Natural killer cell (primary cell): ENCODE measurements at regions not wholly inside any gene's neighbourhood (a gene's known extent, or its start where the extent isn't known, plus 50 kb on each side); places are given as distances from the start of the nearest gene placed in this dataset.

ENCODE experiments used
- ATAC-seq, 3 donors: fragments of 150-1000 bp in 2 of 3; fragments of 200-7000 bp in 1 of 3; cut with Tn5 transposase; 1 replicate in 1 of 3; 2 replicates in 2 of 3; pipeline ENCODE4 v1.10.0; 2021; ENCODE audit warnings: mild to moderate bottlenecking in 2 of 3, moderate library complexity in 2 of 3
- DNase-seq, 2 donors: peaks; one replicate each; pipeline versions ENCODE4 v3.0.0 to v3.0.0-alpha.2; 2013 to 2021; ENCODE audit warnings: mixed read lengths in 1 of 2
- H3K27ac ChIP-seq: one replicate; pipeline ENCODE4 v1.5.1; 2013; ENCODE audit warnings: mild to moderate bottlenecking, low read length
- H3K27me3 ChIP-seq: one replicate; pipeline ENCODE4 v1.6.1; 2013; ENCODE audit warnings: low read length; ENCODE audit not compliant: control insufficient read depth, insufficient read depth
- H3K36me3 ChIP-seq: one replicate; pipeline ENCODE4 v1.6.1; 2013; ENCODE audit warnings: low read length; ENCODE audit not compliant: control insufficient read depth, insufficient read depth
- H3K4me1 ChIP-seq: one replicate; pipeline ENCODE4 v1.6.1; 2013; ENCODE audit warnings: low read length; ENCODE audit not compliant: control insufficient read depth, insufficient read depth
- H3K4me3 ChIP-seq: one replicate; pipeline ENCODE4 v1.5.1; 2013; ENCODE audit warnings: low read length
- H3K9me3 ChIP-seq: one replicate; pipeline ENCODE4 v1.6.1; 2013; ENCODE audit warnings: low read length; ENCODE audit not compliant: control insufficient read depth, insufficient read depth
- H3K27ac Mint-ChIP-seq, 2 donors: one replicate each; pipeline ENCODE4 v1.8.0; 2022; ENCODE audit warnings: mild to moderate bottlenecking in 2 of 2, mixed read lengths in 2 of 2, moderate library complexity in 1 of 2
- H3K27me3 Mint-ChIP-seq, 2 donors: one replicate each; pipeline ENCODE4 v1.8.0; 2022; ENCODE audit warnings: low read depth in 2 of 2, mixed read lengths in 2 of 2
- H3K36me3 Mint-ChIP-seq: one replicate; pipeline ENCODE4 v1.8.0; 2022; ENCODE audit warnings: mixed read lengths
- H3K4me1 Mint-ChIP-seq, 2 donors: one replicate each; pipeline ENCODE4 v1.8.0; 2022; ENCODE audit warnings: mixed read lengths in 2 of 2
- H3K4me3 Mint-ChIP-seq: one replicate; pipeline ENCODE4 v1.8.0; 2022; ENCODE audit warnings: mild to moderate bottlenecking, moderate library complexity, mixed read lengths
- H3K9me3 Mint-ChIP-seq, 2 donors: one replicate each; pipeline ENCODE4 v1.8.0; 2022; ENCODE audit warnings: mixed read lengths in 2 of 2
- CTCF ChIP-seq: fragments of 200-600 bp; IDR thresholded peaks from one replicate; pipeline ENCODE4 v1.8.0; 2022; ENCODE audit warnings: antibody characterized with exemption
- WGBS: methylation state at CpG from one replicate; pipeline ENCODE4 v1.1.7; 2013; ENCODE audit warnings: missing lambda C conversion rate; ENCODE audit not compliant: insufficient coverage; 5-methylcytosine and 5-hydroxymethylcytosine counted together
- intact Hi-C: fragments of 100-400 bp; cut with micrococcal nuclease; formaldehyde crosslinking; loops from one replicate; pipeline ENCODE4 v1.14.2; 2022

- no peak overlapping the region for H3K27ac Mint-ChIP-seq
- no peak for TF ChIP-seq CTCF
- no peaks in the 10 kb centered on the region for H3K4me1 Mint-ChIP-seq
- no peak overlapping the region for H3K4me3 Mint-ChIP-seq
- H3K9me3 Mint-ChIP-seq, result no peaks in the 10 kb centered on the region
- intact Hi-C loops, result loop anchor here (5.0 kb wide), 1 partner anchor 1424 kb away; no protein-coding TSS in a partner anchor
- no peak overlapping the region for H3K4me3 ChIP-seq
- ATAC-seq (no peak), DNase-seq (no peak)
- H3K4me1 ChIP-seq, result no peaks in the 10 kb centered on the region
- H3K36me3 Mint-ChIP-seq, result no peaks in the 10 kb centered on the region
- WGBS, result 75% methylated on average over 2 of the region's 2 CpGs
- H3K27ac ChIP-seq, result no peak overlapping the region
- no peaks in the 10 kb centered on the region for H3K9me3 ChIP-seq
- no peaks in the 10 kb centered on the region for H3K36me3 ChIP-seq
- no peaks in the 10 kb centered on the region for H3K27me3 ChIP-seq
- peaks cover 0 to 17% of the 10 kb centered on the region in 2 donors for H3K27me3 Mint-ChIP-seq
Measured at GRCh38 chr2:18437909-18438308, 122.5 kb downstream of the RDH14 start.

- Mint-ChIP-seq H3K27ac (no peak overlapping the region), H3K27me3 (peaks cover 0 to 9% of the 10 kb centered on the region in 2 donors), H3K36me3 (no peaks in the 10 kb centered on the region), H3K4me3 (no peak overlapping the region), H3K4me1 (no peaks in the 10 kb centered on the region), H3K9me3 (no peaks in the 10 kb centered on the region)
- ATAC-seq (no peak), DNase-seq (no peak)
- Histone ChIP-seq H3K4me1 (no peaks in the 10 kb centered on the region), H3K4me3 (no peak overlapping the region), H3K27me3 (no peaks in the 10 kb centered on the region), H3K27ac (no peak overlapping the region), H3K9me3 (no peaks in the 10 kb centered on the region), H3K36me3 (no peaks in the 10 kb centered on the region)
- no peak for TF ChIP-seq CTCF
- intact Hi-C loops, result loop anchor here (5.0 kb wide), 1 partner anchor 1426 kb away; no protein-coding TSS in a partner anchor
- WGBS, result 60% methylated on average over 5 of the region's 5 CpGs
Measured at GRCh38 chr2:18436503-18437005, 123.9 kb downstream of the RDH14 start.

GRCh38 chr2:18435426-18436037, 124.9 kb downstream of the RDH14 start:
- WGBS, result 47% methylated on average over 2 of the region's 2 CpGs
- ATAC-seq (no peak), DNase-seq (peak in 1 of 2 donors; percentile 47)
- no peaks in the 10 kb centered on the region for H3K36me3 ChIP-seq
- H3K27ac Mint-ChIP-seq, result no peak overlapping the region
- no peaks in the 10 kb centered on the region for H3K9me3 Mint-ChIP-seq
- no peak overlapping the region for H3K4me3 Mint-ChIP-seq
- no peak overlapping the region for H3K4me3 ChIP-seq
- no peaks in the 10 kb centered on the region for H3K36me3 Mint-ChIP-seq
- no peaks in the 10 kb centered on the region for H3K27me3 ChIP-seq
- H3K4me1 Mint-ChIP-seq, result no peaks in the 10 kb centered on the region
- H3K9me3 ChIP-seq, result no peaks in the 10 kb centered on the region
- peak; percentile 27 for TF ChIP-seq CTCF
- H3K4me1 ChIP-seq, result no peaks in the 10 kb centered on the region
- peaks cover 0 to 9% of the 10 kb centered on the region in 2 donors for H3K27me3 Mint-ChIP-seq
- H3K27ac ChIP-seq, result no peak overlapping the region
- intact Hi-C loops, result loop anchor here (5.0 kb wide), 1 partner anchor 1427 kb away; no protein-coding TSS in a partner anchor

- TF ChIP-seq CTCF, result no peak
- no peak for DNase-seq
- Mint-ChIP-seq H3K4me3 (no peak overlapping the region), H3K27ac (no peak overlapping the region), H3K27me3 (peaks cover 0 to 3% of the 10 kb centered on the region in 2 donors), H3K36me3 (no peaks in the 10 kb centered on the region), H3K4me1 (no peaks in the 10 kb centered on the region), H3K9me3 (no peaks in the 10 kb centered on the region)
- ATAC-seq, result no peak
- no peaks in the 10 kb centered on the region for H3K4me1 ChIP-seq
- H3K27me3 ChIP-seq, result no peaks in the 10 kb centered on the region
- H3K27ac ChIP-seq, result no peak overlapping the region
- H3K4me3 ChIP-seq, result no peak overlapping the region
- intact Hi-C loops, result no loop called here
- H3K9me3 ChIP-seq, result no peaks in the 10 kb centered on the region
- WGBS, result no CpG with 5 or more reads among the region's 1 CpG
- H3K36me3 ChIP-seq, result no peaks in the 10 kb centered on the region
Measured at GRCh38 chr2:18433872-18434271, 126.6 kb downstream of the RDH14 start.
